Neutrophil (primary cell): ENCODE measurements at regions not wholly inside any gene's neighbourhood (a gene's known extent, or its start where the extent isn't known, plus 50 kb on each side); places are given as distances from the start of the nearest gene placed in this dataset.
"Not testable (repeated sequence)": the region's sequence is repeated elsewhere in the genome, so short reads cannot be mapped to it uniquely, and the experiment has no call there.

Experiments used
- H3K27ac ChIP-seq: fragments of 200-600 bp; sonication (generic); 2 replicates; pipeline ENCODE4 v1.5.1; 2016; ENCODE audit warnings: mild to moderate bottlenecking, moderate library complexity
- H3K27me3 ChIP-seq: fragments of 200-600 bp; sonication (generic); 2 replicates; pipeline ENCODE4 v1.6.0; 2016; ENCODE audit warnings: mild to moderate bottlenecking
- H3K36me3 ChIP-seq: fragments of 200-600 bp; sonication (generic); 2 replicates; pipeline ENCODE4 v1.5.1; 2017
- H3K4me1 ChIP-seq, 2 experiments: fragments of 200-600 bp in 1 of 2; sonication (generic) in 1 of 2; 1 replicate in 1 of 2; 2 replicates in 1 of 2; pipeline versions ENCODE4 v1.5.1 to v1.6.1; 2013 to 2016; ENCODE audit warnings: low read depth in 1 of 2, low read length in 1 of 2, mild to moderate bottlenecking in 1 of 2, moderate library complexity in 1 of 2; ENCODE audit not compliant: control insufficient read depth in 1 of 2, insufficient read depth in 1 of 2
- H3K4me3 ChIP-seq, 2 experiments: fragments of 200-600 bp in 1 of 2; sonication (generic) in 1 of 2; 1 replicate in 1 of 2; 2 replicates in 1 of 2; pipeline ENCODE4 v1.5.1; 2013 to 2016; ENCODE audit warnings: low read depth in 1 of 2, low read length in 1 of 2, mild to moderate bottlenecking in 1 of 2, moderate library complexity in 1 of 2
- H3K9me3 ChIP-seq: fragments of 200-600 bp; sonication (generic); 2 replicates; pipeline ENCODE4 v1.5.1; 2016
- CTCF ChIP-seq: fragments of 200-600 bp; sonication (generic); IDR thresholded peaks from 2 replicates; pipeline ENCODE4 v1.5.1; 2016; ENCODE audit warnings: antibody characterized with exemption

DNA sequence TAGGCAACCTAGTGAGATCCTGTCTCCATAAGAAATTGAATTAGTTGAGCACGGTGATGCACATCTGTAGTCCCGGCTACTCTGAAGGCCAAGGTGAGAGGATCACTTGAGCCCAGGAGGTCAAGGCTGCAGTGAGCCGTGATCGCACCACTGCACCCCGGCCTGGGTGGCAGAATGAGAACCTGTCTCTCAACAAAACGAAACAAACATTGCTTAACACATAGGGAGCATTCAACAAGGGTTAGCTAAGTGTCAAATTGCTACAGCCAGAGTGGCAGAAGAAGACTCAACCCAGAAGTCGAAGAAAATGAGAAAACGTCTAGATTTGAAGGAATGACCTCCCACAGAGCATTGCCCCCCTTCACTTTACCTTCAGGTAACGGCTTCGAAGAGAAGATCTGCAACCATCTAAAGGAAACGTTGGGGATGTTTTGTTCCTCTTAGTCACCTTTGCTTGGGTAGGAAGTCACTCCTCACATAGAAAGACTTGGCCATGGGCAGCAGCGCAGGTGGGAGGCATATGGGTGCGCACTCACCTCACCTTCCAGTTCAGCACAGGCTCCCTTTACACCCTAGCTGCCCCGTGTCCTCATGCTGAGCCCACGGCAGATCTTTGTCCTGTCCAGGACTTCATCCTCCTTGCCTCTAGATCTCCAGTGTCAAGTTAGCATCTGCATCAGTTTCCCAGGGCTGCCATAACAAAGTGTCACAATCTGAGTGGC lies 63.7 kb upstream of the SHLD1 start:
- no peaks in the 10 kb centered on the region for H3K36me3 ChIP-seq
- no peaks in the 10 kb centered on the region for H3K27me3 ChIP-seq
- no peaks in the 10 kb centered on the region for H3K9me3 ChIP-seq
- H3K27ac ChIP-seq, result peak overlapping the region; percentile 82
- H3K4me1 ChIP-seq, result peaks cover 72 to 77% of the 10 kb centered on the region in 2 experiments
- no peak for TF ChIP-seq CTCF
- peak overlapping the region; percentile 13 to 35 for H3K4me3 ChIP-seq

- H3K9me3 ChIP-seq, H3K4me3 ChIP-seq, H3K36me3 ChIP-seq, H3K27me3 ChIP-seq: not testable (repeated sequence)
- H3K4me1 ChIP-seq, result peaks cover 44 to 47% of the 10 kb centered on the region in 2 experiments
- peak overlapping the region; percentile 58 for H3K27ac ChIP-seq
Measured at GRCh38 chr20:5682556-5682955, 67.6 kb upstream of the SHLD1 start.

DNA sequence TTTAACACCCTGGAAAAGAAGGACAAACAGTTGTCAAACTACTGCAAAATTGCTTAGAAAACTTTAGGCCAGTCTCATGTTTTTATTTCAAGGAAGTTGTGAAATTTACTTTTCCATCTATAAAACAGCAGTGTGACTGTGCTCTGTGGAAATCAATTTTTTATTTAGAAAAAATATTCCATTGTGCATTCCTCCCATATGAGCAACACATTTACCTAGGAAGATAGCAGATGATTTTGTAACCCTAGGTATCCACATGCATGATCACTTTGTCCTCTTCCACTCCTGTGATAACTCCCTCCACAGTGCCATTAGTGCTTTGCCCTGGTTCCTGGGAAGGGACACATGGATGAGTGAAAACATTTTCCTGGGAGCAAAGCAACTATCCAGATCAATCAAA lies 69.4 kb upstream of the GPCPD1 start:
- no peaks in the 10 kb centered on the region for H3K36me3 ChIP-seq
- H3K9me3 ChIP-seq, result no peaks in the 10 kb centered on the region
- no peaks in the 10 kb centered on the region for H3K27me3 ChIP-seq
- no peak overlapping the region for H3K4me3 ChIP-seq
- no peak overlapping the region for H3K27ac ChIP-seq
- no peak for TF ChIP-seq CTCF
- peaks cover 33 to 45% of the 10 kb centered on the region in 2 experiments for H3K4me1 ChIP-seq

GRCh38 chr20:5678777-5679176 lies 68.0 kb upstream of the GPCPD1 start:
- Histone ChIP-seq H3K9me3 (no peaks in the 10 kb centered on the region), H3K27me3 (no peaks in the 10 kb centered on the region), H3K4me3 (no peak overlapping the region), H3K27ac (no peak overlapping the region), H3K4me1 (peaks cover 47 to 54% of the 10 kb centered on the region in 2 experiments), H3K36me3 (no peaks in the 10 kb centered on the region)
- TF ChIP-seq CTCF, result no peak

DNA sequence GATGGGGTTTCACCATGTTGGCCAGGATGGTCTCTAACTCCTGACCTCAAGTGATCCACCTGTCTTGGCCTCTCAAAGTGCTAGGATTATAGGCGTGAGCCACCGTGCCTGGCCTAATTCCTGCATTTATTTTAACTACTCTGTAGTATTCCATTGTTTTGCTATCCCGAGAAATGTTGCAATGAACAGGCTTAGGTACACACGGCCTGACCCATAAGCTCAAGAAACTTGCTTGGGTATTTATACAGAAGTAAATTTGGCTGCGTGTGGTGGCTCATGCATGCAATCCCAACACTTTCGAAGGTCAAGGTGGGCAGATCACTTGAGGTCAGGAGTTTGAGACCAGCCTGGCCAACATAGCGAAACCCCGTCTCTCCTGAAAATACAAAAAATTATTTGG lies 67.1 kb upstream of the GPCPD1 start:
- not testable (repeated sequence) for H3K27me3 ChIP-seq, H3K4me3 ChIP-seq, H3K27ac ChIP-seq, H3K9me3 ChIP-seq, H3K36me3 ChIP-seq
- peaks cover 53 to 59% of the 10 kb centered on the region in 2 experiments for H3K4me1 ChIP-seq

GRCh38 chr20:5677389-5677788 lies 66.6 kb upstream of the GPCPD1 start:
- Histone ChIP-seq H3K27me3 (no peaks in the 10 kb centered on the region), H3K4me3 (no peak overlapping the region), H3K36me3 (no peaks in the 10 kb centered on the region), H3K9me3 (no peaks in the 10 kb centered on the region), H3K27ac (peak overlapping the region; percentile 3), H3K4me1 (peaks cover 52 to 55% of the 10 kb centered on the region in 2 experiments)
- no peak for TF ChIP-seq CTCF
